Breast epithelium (tissue), 3 donors: ENCODE measurements at regions not wholly inside any gene's neighbourhood (a gene's known extent, or its start where the extent isn't known, plus 50 kb on each side); places are given as distances from the start of the nearest gene placed in this dataset.

Experiments used
- CTCF ChIP-seq, 3 donors: fragments of 450-650 bp; IDR thresholded peaks; one replicate each; pipeline ENCODE4 v1.5.1; 2016 to 2017; ENCODE audit warnings: antibody characterized with exemption in 3 of 3, mild to moderate bottlenecking in 3 of 3, moderate library complexity in 3 of 3
- POLR2AphosphoS5 ChIP-seq, 3 donors: sonication (generic); formaldehyde crosslinking; IDR thresholded peaks; one replicate each; pipeline ENCODE4 v1.6.1; 2017; ENCODE audit warnings: antibody characterized with exemption in 3 of 3

GRCh38 chr16:79885320-79885719 lies 284.8 kb upstream of the MAF start:
- TF ChIP-seq CTCF (IDR thresholded peaks at IDR 0.05): peak in 1 of 3 donors; percentile 33
- TF ChIP-seq POLR2AphosphoS5 (IDR thresholded peaks at IDR 0.05): no peak
